ENCODE measurements at regions not wholly inside any gene's neighbourhood (a gene's known extent, or its start where the extent isn't known, plus 50 kb on each side); places are given as distances from the start of the nearest gene placed in this dataset.
"Not testable (repeated sequence)": the region's sequence is repeated elsewhere in the genome, so short reads cannot be mapped to it uniquely, and the experiment has no call there.

GRCh38 chr2:90360731-90361035 is 1669.2 kb downstream of the RPIA start:
- CTCF ChIA-PET; H3K4me3 ChIP-seq (ENCODE audit: control insufficient read depth in 1 of 2, extremely low read depth in 1 of 2, low read length in 1 of 2); DNase-seq; H3K9me3 Mint-ChIP-seq; POLR2A ChIA-PET; H3K36me3 ChIP-seq (ENCODE audit: control insufficient read depth in 2 of 2, extremely low read depth in 1 of 2, insufficient read depth in 1 of 2, low read length in 1 of 2); H3K27me3 Mint-ChIP-seq; H3K36me3 Mint-ChIP-seq; H3K27ac ChIP-seq (ENCODE audit: low read length); H3K9me3 ChIP-seq; H3K4me3 Mint-ChIP-seq; ATAC-seq (replicated peaks in 1 of 4); H3K4me1 ChIP-seq (ENCODE audit: control insufficient read depth in 1 of 2, extremely low read depth in 1 of 2, insufficient read depth in 2 of 2, low read length in 2 of 2); H3K4me1 Mint-ChIP-seq; H3K27ac Mint-ChIP-seq: not testable (repeated sequence)
- peaks cover 0 to 12% of the 10 kb centered on the region in 2 experiments for H3K27me3 ChIP-seq (replicated peaks in 1 of 2; ENCODE audit: control insufficient read depth in 2 of 2, extremely low read depth in 1 of 2, insufficient read depth in 2 of 2, low read length in 1 of 2)
- WGBS (ENCODE audit: insufficient coverage): 26% methylated on average over 15 of the region's 30 CpGs
